K562 (cell line): ENCODE measurements at regions not wholly inside any gene's neighbourhood (a gene's known extent, or its start where the extent isn't known, plus 50 kb on each side); places are given as distances from the start of the nearest gene placed in this dataset.

Experiments
- BACH1 ChIP-seq: fragments of 200-800 bp; sonication (Bioruptor generic); IDR thresholded peaks from 2 replicates; pipeline ENCODE4 v1.6.1; 2016; ENCODE audit warnings: missing genetic modification characterization, missing compliant biosample characterization
- SAP30 ChIP-seq: fragments of 200-600 bp; sonication (generic); IDR thresholded peaks from 2 replicates; pipeline ENCODE4 v1.6.1; 2012; ENCODE audit warnings: borderline replicate concordance, low read depth, mild to moderate bottlenecking, moderate library complexity, low read length, control low read depth, inconsistent platforms; ENCODE audit not compliant: insufficient read depth, poor library complexity, severe bottlenecking
- ZFX ChIP-seq: sonication (generic); formaldehyde crosslinking; IDR thresholded peaks from 2 replicates; pipeline ENCODE4 v1.8.0; 2022; ENCODE audit warnings: mild to moderate bottlenecking, missing genetic modification reagents, moderate library complexity
- ZKSCAN1 ChIP-seq: fragments of 150-350 bp; IDR thresholded peaks from 2 replicates; pipeline ENCODE4 v1.6.1; 2016; ENCODE audit warnings: low read depth, low read length
- TF ChIP-seq, protein P1 (sequence below): fragments of 450-650 bp; formaldehyde crosslinking; IDR thresholded peaks from 2 replicates; pipeline ENCODE4 v1.4.0; 2020; ENCODE audit warnings: mild to moderate bottlenecking, moderate library complexity
- TF ChIP-seq, protein P2 (sequence below): sonication (generic); formaldehyde crosslinking; IDR thresholded peaks from 2 replicates; pipeline ENCODE4 v1.9.0; 2022; ENCODE audit warnings: mild to moderate bottlenecking, missing genetic modification reagents
- TF ChIP-seq, protein P3 (sequence below): fragments of 150-350 bp; IDR thresholded peaks from 2 replicates; pipeline ENCODE4 v1.6.1; 2014; ENCODE audit warnings: low read depth, mild to moderate bottlenecking, low read length, borderline replicate concordance
- TF ChIP-seq, protein P4 (sequence below): fragments of 250-450 bp; sonication (Bioruptor Pico); IDR thresholded peaks from 2 replicates; pipeline ENCODE4 v1.8.0; 2022; ENCODE audit warnings: inconsistent platforms, mild to moderate bottlenecking, moderate library complexity, borderline replicate concordance

DNA sequence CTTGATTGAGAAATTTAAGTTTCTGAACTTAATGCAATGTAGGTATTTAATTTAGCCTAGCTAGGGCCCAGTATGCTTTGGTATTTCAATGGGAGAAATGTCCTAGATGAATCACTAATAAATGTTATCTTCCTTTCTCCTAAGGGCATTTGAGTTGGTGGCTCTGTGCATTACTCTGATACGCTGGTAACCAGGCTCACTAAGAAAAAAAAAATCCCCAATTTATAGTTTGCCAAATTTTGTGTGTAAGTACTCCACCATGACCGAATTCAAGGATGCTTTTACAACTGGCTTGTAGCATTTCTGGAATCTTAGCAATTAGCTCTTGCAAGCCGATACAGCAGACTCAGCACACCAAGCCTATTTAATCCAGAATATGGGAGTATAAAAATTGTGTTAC lies 94.6 kb upstream of the LPP start (continued):
- TF ChIP-seq SAP30 (no peak), ZKSCAN1 (no peak), BACH1 (tag) (no peak), ZFX (CRISPR knock-in tag) (no peak)
- TF ChIP-seq, protein P1, sequence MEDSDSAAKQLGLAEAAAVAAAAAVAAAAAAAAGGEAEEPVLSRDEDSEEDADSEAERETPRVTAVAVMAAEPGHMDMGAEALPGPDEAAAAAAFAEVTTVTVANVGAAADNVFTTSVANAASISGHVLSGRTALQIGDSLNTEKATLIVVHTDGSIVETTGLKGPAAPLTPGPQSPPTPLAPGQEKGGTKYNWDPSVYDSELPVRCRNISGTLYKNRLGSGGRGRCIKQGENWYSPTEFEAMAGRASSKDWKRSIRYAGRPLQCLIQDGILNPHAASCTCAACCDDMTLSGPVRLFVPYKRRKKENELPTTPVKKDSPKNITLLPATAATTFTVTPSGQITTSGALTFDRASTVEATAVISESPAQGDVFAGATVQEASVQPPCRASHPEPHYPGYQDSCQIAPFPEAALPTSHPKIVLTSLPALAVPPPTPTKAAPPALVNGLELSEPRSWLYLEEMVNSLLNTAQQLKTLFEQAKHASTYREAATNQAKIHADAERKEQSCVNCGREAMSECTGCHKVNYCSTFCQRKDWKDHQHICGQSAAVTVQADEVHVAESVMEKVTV: no peak
- TF ChIP-seq, protein P2, sequence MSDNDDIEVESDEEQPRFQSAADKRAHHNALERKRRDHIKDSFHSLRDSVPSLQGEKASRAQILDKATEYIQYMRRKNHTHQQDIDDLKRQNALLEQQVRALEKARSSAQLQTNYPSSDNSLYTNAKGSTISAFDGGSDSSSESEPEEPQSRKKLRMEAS (CRISPR knock-in tag): no peak
- TF ChIP-seq, protein P3, sequence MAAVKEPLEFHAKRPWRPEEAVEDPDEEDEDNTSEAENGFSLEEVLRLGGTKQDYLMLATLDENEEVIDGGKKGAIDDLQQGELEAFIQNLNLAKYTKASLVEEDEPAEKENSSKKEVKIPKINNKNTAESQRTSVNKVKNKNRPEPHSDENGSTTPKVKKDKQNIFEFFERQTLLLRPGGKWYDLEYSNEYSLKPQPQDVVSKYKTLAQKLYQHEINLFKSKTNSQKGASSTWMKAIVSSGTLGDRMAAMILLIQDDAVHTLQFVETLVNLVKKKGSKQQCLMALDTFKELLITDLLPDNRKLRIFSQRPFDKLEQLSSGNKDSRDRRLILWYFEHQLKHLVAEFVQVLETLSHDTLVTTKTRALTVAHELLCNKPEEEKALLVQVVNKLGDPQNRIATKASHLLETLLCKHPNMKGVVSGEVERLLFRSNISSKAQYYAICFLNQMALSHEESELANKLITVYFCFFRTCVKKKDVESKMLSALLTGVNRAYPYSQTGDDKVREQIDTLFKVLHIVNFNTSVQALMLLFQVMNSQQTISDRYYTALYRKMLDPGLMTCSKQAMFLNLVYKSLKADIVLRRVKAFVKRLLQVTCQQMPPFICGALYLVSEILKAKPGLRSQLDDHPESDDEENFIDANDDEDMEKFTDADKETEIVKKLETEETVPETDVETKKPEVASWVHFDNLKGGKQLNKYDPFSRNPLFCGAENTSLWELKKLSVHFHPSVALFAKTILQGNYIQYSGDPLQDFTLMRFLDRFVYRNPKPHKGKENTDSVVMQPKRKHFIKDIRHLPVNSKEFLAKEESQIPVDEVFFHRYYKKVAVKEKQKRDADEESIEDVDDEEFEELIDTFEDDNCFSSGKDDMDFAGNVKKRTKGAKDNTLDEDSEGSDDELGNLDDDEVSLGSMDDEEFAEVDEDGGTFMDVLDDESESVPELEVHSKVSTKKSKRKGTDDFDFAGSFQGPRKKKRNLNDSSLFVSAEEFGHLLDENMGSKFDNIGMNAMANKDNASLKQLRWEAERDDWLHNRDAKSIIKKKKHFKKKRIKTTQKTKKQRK: no peak
- TF ChIP-seq, protein P4, sequence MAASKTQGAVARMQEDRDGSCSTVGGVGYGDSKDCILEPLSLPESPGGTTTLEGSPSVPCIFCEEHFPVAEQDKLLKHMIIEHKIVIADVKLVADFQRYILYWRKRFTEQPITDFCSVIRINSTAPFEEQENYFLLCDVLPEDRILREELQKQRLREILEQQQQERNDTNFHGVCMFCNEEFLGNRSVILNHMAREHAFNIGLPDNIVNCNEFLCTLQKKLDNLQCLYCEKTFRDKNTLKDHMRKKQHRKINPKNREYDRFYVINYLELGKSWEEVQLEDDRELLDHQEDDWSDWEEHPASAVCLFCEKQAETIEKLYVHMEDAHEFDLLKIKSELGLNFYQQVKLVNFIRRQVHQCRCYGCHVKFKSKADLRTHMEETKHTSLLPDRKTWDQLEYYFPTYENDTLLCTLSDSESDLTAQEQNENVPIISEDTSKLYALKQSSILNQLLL: no peak
